ENCODE measurements at regions not wholly inside any gene's neighbourhood (a gene's known extent, or its start where the extent isn't known, plus 50 kb on each side); places are given as distances from the start of the nearest gene placed in this dataset.

- H3K4me1 Mint-ChIP-seq = peaks cover 12% of the 10 kb centered on the region
Measured at GRCh38 chr3:190728574-190729246, 133.8 kb downstream of the GMNC start.

GRCh38 chr3:190722181-190722905 lies 140.2 kb downstream of the GMNC start:
- Histone ChIP-seq H3K4me1 (ENCODE audit: control insufficient read depth, insufficient read depth, low read length) (no peaks in the 10 kb centered on the region), H3K4me3 (ENCODE audit: low read length) (no peak overlapping the region), H3K9ac (ENCODE audit: extremely low read depth, low read length, poor library complexity, severe bottlenecking) (no peak overlapping the region), H3K36me3 (ENCODE audit: control insufficient read depth, insufficient read depth, low read length) (no peaks in the 10 kb centered on the region), H3K27me3 (ENCODE audit: control insufficient read depth, insufficient read depth, low read length, poor library complexity, severe bottlenecking) (no peaks in the 10 kb centered on the region), H3K27ac (ENCODE audit: low read depth, low read length) (no peak overlapping the region), H3K9me3 (ENCODE audit: control insufficient read depth, low read length) (no peaks in the 10 kb centered on the region)
- Mint-ChIP-seq H3K4me1 (peaks cover 7% of the 10 kb centered on the region), H3K9me3 (no peaks in the 10 kb centered on the region), H3K4me3 (no peak overlapping the region), H3K27ac (no peak overlapping the region), H3K36me3 (ENCODE audit: low read depth) (no peaks in the 10 kb centered on the region), H3K27me3 (ENCODE audit: insufficient read depth) (no peaks in the 10 kb centered on the region)
- no peak for DNase-seq
- WGBS, 2 experiments (ENCODE audit: insufficient coverage in 1 of 2, insufficient read length in 1 of 2) = 93 to 100% methylated on average over 1 to 4 of the region's 4 CpGs
- TF ChIP-seq CTCF (conservative IDR thresholded peaks at IDR 0.05) = no peak

More at GRCh38 chr3:190728574-190729246, 133.8 kb downstream of the GMNC start:
- H3K9ac ChIP-seq (ENCODE audit: extremely low read depth, low read length, poor library complexity, severe bottlenecking) = no peak overlapping the region
- H3K4me3 ChIP-seq (ENCODE audit: low read length) = no peak overlapping the region
- Mint-ChIP-seq H3K9me3 (no peaks in the 10 kb centered on the region), H3K36me3 (ENCODE audit: low read depth) (no peaks in the 10 kb centered on the region), H3K27ac (no peak overlapping the region), H3K4me3 (no peak overlapping the region), H3K27me3 (ENCODE audit: insufficient read depth) (no peaks in the 10 kb centered on the region)
- DNase-seq = no peak
- H3K27me3 ChIP-seq (ENCODE audit: control insufficient read depth, insufficient read depth, low read length, poor library complexity, severe bottlenecking) = no peaks in the 10 kb centered on the region
- no peak overlapping the region for H3K27ac ChIP-seq (ENCODE audit: low read depth, low read length)
- 91 to 92% methylated on average over 6 to 7 of the region's 7 CpGs for WGBS, 2 experiments (ENCODE audit: insufficient coverage in 1 of 2, insufficient read length in 1 of 2)
- H3K4me1 ChIP-seq (ENCODE audit: control insufficient read depth, insufficient read depth, low read length) = peaks cover 6% of the 10 kb centered on the region
- no peak for TF ChIP-seq CTCF (conservative IDR thresholded peaks at IDR 0.05)
- H3K9me3 ChIP-seq (ENCODE audit: control insufficient read depth, low read length) = no peaks in the 10 kb centered on the region
- H3K36me3 ChIP-seq (ENCODE audit: control insufficient read depth, insufficient read depth, low read length) = no peaks in the 10 kb centered on the region

GRCh38 chr3:190721330-190721729 lies 141.2 kb downstream of the GMNC start:
- Mint-ChIP-seq H3K36me3 (ENCODE audit: low read depth) (no peaks in the 10 kb centered on the region), H3K4me1 (peaks cover 7% of the 10 kb centered on the region)
- WGBS, 2 experiments (ENCODE audit: insufficient coverage in 1 of 2, insufficient read length in 1 of 2) = 89 to 100% methylated on average over 1 to 5 of the region's 5 CpGs

More at GRCh38 chr3:190721330-190721729, 141.2 kb downstream of the GMNC start:
- no peak overlapping the region for H3K9ac ChIP-seq (ENCODE audit: extremely low read depth, low read length, poor library complexity, severe bottlenecking)
- Mint-ChIP-seq H3K4me3 (no peak overlapping the region), H3K9me3 (no peaks in the 10 kb centered on the region), H3K27me3 (ENCODE audit: insufficient read depth) (no peaks in the 10 kb centered on the region), H3K27ac (no peak overlapping the region)
- H3K36me3 ChIP-seq (ENCODE audit: control insufficient read depth, insufficient read depth, low read length) = no peaks in the 10 kb centered on the region
- H3K9me3 ChIP-seq (ENCODE audit: control insufficient read depth, low read length) = no peaks in the 10 kb centered on the region
- no peak for TF ChIP-seq CTCF (conservative IDR thresholded peaks at IDR 0.05)
- no peaks in the 10 kb centered on the region for H3K4me1 ChIP-seq (ENCODE audit: control insufficient read depth, insufficient read depth, low read length)
- no peak for DNase-seq
- H3K27me3 ChIP-seq (ENCODE audit: control insufficient read depth, insufficient read depth, low read length, poor library complexity, severe bottlenecking) = no peaks in the 10 kb centered on the region
- no peak overlapping the region for H3K4me3 ChIP-seq (ENCODE audit: low read length)
- no peak overlapping the region for H3K27ac ChIP-seq (ENCODE audit: low read depth, low read length)
